Mesothelial cell of epicardium (in vitro differentiated cells): ENCODE measurements at regions not wholly inside any gene's neighbourhood (a gene's known extent, or its start where the extent isn't known, plus 50 kb on each side); places are given as distances from the start of the nearest gene placed in this dataset.

Experiments used
- DNase-seq, 2 experiments: peaks; one replicate each; pipeline ENCODE4 v3.0.0; 2021; ENCODE audit warnings: low spot score in 2 of 2; ENCODE audit not compliant: unreplicated experiment in 2 of 2
- H3K27ac Mint-ChIP-seq: 2 replicates; pipeline ENCODE4 v1.8.0; 2021; ENCODE audit warnings: mixed read lengths
- H3K27me3 Mint-ChIP-seq: 2 replicates; pipeline ENCODE4 v1.8.0; 2021; ENCODE audit warnings: low read depth, mixed read lengths
- H3K36me3 Mint-ChIP-seq: 2 replicates; pipeline ENCODE4 v1.8.0; 2021; ENCODE audit warnings: mixed read lengths
- H3K4me1 Mint-ChIP-seq: 2 replicates; pipeline ENCODE4 v1.8.0; 2021; ENCODE audit warnings: mixed read lengths
- H3K4me3 Mint-ChIP-seq: 2 replicates; pipeline ENCODE4 v1.8.0; 2021; ENCODE audit warnings: mild to moderate bottlenecking, moderate library complexity, mixed read lengths
- H3K9me3 Mint-ChIP-seq: 2 replicates; pipeline ENCODE4 v1.8.0; 2021; ENCODE audit warnings: mixed read lengths
- CTCF ChIP-seq: fragments of 200-600 bp; sonication (generic); IDR thresholded peaks from one replicate; pipeline ENCODE4 v1.5.0; 2021; ENCODE audit warnings: antibody characterized with exemption; ENCODE audit not compliant: unreplicated experiment

GRCh38 chr13:48866249-48866648 is 109.5 kb upstream of the FNDC3A start:
- no peaks in the 10 kb centered on the region for H3K9me3 Mint-ChIP-seq
- no peak overlapping the region for H3K27ac Mint-ChIP-seq
- no peaks in the 10 kb centered on the region for H3K4me1 Mint-ChIP-seq
- no peaks in the 10 kb centered on the region for H3K27me3 Mint-ChIP-seq
- TF ChIP-seq CTCF, result no peak
- no peaks in the 10 kb centered on the region for H3K36me3 Mint-ChIP-seq
- no peak overlapping the region for H3K4me3 Mint-ChIP-seq
- no peak for DNase-seq

- TF ChIP-seq CTCF, result no peak
- H3K27me3 Mint-ChIP-seq, result peaks cover 31% of the 10 kb centered on the region
- H3K4me1 Mint-ChIP-seq, result peaks cover 13% of the 10 kb centered on the region
- no peak for DNase-seq
- no peaks in the 10 kb centered on the region for H3K9me3 Mint-ChIP-seq
- no peak overlapping the region for H3K4me3 Mint-ChIP-seq
- no peaks in the 10 kb centered on the region for H3K36me3 Mint-ChIP-seq
- no peak overlapping the region for H3K27ac Mint-ChIP-seq
Measured at GRCh38 chr13:48873081-48873480, 102.6 kb upstream of the FNDC3A start.

GRCh38 chr13:48873587-48873986 is 102.1 kb upstream of the FNDC3A start:
- no peak overlapping the region for H3K27ac Mint-ChIP-seq
- H3K4me3 Mint-ChIP-seq, result no peak overlapping the region
- H3K9me3 Mint-ChIP-seq, result no peaks in the 10 kb centered on the region
- no peak for DNase-seq
- peaks cover 13% of the 10 kb centered on the region for H3K4me1 Mint-ChIP-seq
- H3K27me3 Mint-ChIP-seq, result peaks cover 31% of the 10 kb centered on the region
- TF ChIP-seq CTCF, result no peak
- H3K36me3 Mint-ChIP-seq, result no peaks in the 10 kb centered on the region

DNA sequence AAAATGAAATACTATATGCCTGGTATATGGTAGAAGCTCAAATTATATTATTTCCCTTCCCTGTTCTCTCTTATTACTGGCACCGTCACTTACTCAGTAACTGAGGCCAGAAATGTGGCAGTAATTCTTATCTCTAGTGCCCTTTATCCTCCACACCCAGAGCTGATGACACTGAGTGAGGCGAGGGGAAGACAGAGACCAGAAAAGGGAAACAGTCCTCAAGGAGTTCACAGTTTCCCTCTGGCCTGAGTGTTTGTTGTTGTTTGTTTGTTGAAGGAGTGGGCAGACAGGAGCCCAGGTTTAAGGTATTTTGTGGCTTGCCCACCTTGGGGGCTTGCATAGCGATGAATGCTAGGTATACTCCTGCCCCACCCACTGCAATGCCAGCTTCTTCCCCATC is 101.5 kb upstream of the FNDC3A start:
- Mint-ChIP-seq H3K4me3 (no peak overlapping the region), H3K27me3 (peaks cover 31% of the 10 kb centered on the region), H3K27ac (no peak overlapping the region), H3K9me3 (no peaks in the 10 kb centered on the region), H3K4me1 (peaks cover 13% of the 10 kb centered on the region), H3K36me3 (no peaks in the 10 kb centered on the region)
- no peak for TF ChIP-seq CTCF
- no peak for DNase-seq

GRCh38 chr13:48875047-48875446 is 100.7 kb upstream of the FNDC3A start:
- TF ChIP-seq CTCF, result no peak
- Mint-ChIP-seq H3K36me3 (no peaks in the 10 kb centered on the region), H3K9me3 (no peaks in the 10 kb centered on the region), H3K4me1 (peaks cover 13% of the 10 kb centered on the region), H3K4me3 (no peak overlapping the region), H3K27ac (no peak overlapping the region), H3K27me3 (peaks cover 31% of the 10 kb centered on the region)
- no peak for DNase-seq

DNA sequence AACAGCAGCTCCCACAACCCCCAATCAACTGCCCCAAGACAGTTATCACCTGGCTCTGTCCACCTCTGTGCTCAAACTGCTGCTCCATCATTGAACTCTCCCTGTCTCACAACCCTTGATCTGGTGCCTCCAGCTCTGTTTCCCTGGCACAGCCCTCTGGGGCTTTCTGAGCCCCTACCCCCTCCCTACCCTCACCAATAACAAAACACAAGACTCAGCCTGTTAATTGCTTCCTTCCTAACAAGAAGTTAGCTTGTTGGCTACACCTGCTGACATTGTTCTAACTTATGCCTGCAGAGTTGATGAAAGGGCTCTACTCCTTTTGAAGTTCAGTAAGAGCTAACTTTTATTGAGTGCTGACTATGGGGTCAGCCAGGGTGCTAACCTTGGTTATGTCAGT is 99.4 kb upstream of the FNDC3A start:
- Mint-ChIP-seq H3K9me3 (no peaks in the 10 kb centered on the region), H3K4me3 (no peak overlapping the region), H3K27ac (no peak overlapping the region), H3K4me1 (peaks cover 13% of the 10 kb centered on the region), H3K27me3 (peaks cover 31% of the 10 kb centered on the region), H3K36me3 (no peaks in the 10 kb centered on the region)
- DNase-seq, result no peak
- no peak for TF ChIP-seq CTCF
